ENCODE measurements at regions not wholly inside any gene's neighbourhood (a gene's known extent, or its start where the extent isn't known, plus 50 kb on each side); places are given as distances from the start of the nearest gene placed in this dataset.

- ATAC-seq (ENCODE audit: low FRiP score) (no peak), DNase-seq (ENCODE audit: low spot score) (no peak)
- TF ChIP-seq CTCF (IDR thresholded peaks at IDR 0.05), result no peak
These were observed 152.3 kb upstream of the NEDD9 start for GRCh38 chr6:11384531-11385309.

- DNase-seq (ENCODE audit: low spot score) (no peak), ATAC-seq (ENCODE audit: low FRiP score) (no peak)
- no peak for TF ChIP-seq CTCF (IDR thresholded peaks at IDR 0.05)
These were observed 149.5 kb upstream of the NEDD9 start for GRCh38 chr6:11381801-11382513.

- no peak for ATAC-seq (ENCODE audit: low FRiP score)
- TF ChIP-seq CTCF (IDR thresholded peaks at IDR 0.05), result no peak
- no peak for DNase-seq (ENCODE audit: low spot score)
These were observed 148.7 kb upstream of the NEDD9 start for GRCh38 chr6:11380969-11381744.

GRCh38 chr6:11380549-11380948 is 148.1 kb upstream of the NEDD9 start:
- ATAC-seq (ENCODE audit: low FRiP score), result no peak
- no peak for DNase-seq (ENCODE audit: low spot score)
- TF ChIP-seq CTCF (IDR thresholded peaks at IDR 0.05), result no peak

GRCh38 chr6:11379805-11380204 is 147.3 kb upstream of the NEDD9 start:
- no peak for DNase-seq (ENCODE audit: low spot score)
- no peak for TF ChIP-seq CTCF (IDR thresholded peaks at IDR 0.05)
- ATAC-seq (ENCODE audit: low FRiP score), result no peak

GRCh38 chr6:11378639-11379038 is 146.2 kb upstream of the NEDD9 start:
- no peak for ATAC-seq (ENCODE audit: low FRiP score)
- TF ChIP-seq CTCF (IDR thresholded peaks at IDR 0.05), result no peak
- DNase-seq (ENCODE audit: low spot score), result no peak

Measured in omental fat pad (tissue), 3 donors.